ENCODE measurements at regions not wholly inside any gene's neighbourhood (a gene's known extent, or its start where the extent isn't known, plus 50 kb on each side); places are given as distances from the start of the nearest gene placed in this dataset.

- no peak for DNase-seq
Observed at GRCh38 chr5:118022062-118022461, 966.3 kb downstream of the DTWD2 start.

GRCh38 chr5:118017536-118017935 is 970.8 kb downstream of the DTWD2 start:
- DNase-seq, result no peak

- no peak for DNase-seq
Observed at GRCh38 chr5:118016396-118016795, 972.0 kb downstream of the DTWD2 start.

- no peak for DNase-seq
Observed at GRCh38 chr5:118015511-118015910, 972.8 kb downstream of the DTWD2 start.

GRCh38 chr5:118009741-118010297 is 978.5 kb downstream of the DTWD2 start:
- DNase-seq, result no peak

GRCh38 chr5:118008779-118009178 is 979.6 kb downstream of the DTWD2 start:
- DNase-seq, result no peak

GRCh38 chr5:118007262-118007661 is 981.1 kb downstream of the DTWD2 start:
- no peak for DNase-seq

GRCh38 chr5:118006219-118006618 is 982.1 kb downstream of the DTWD2 start:
- no peak for DNase-seq

- DNase-seq, result no peak
Observed at GRCh38 chr5:117999939-118000549, 988.3 kb downstream of the DTWD2 start.

- no peak for DNase-seq
Observed at GRCh38 chr5:117982691-117983090, 1005.7 kb downstream of the DTWD2 start.

- DNase-seq, result no peak
Observed at GRCh38 chr5:117973785-117974184, 1014.6 kb downstream of the DTWD2 start.

- no peak for DNase-seq
Observed at GRCh38 chr5:117955831-117956230, 1032.5 kb downstream of the DTWD2 start.

GRCh38 chr5:117954331-117954730 is 1034.0 kb downstream of the DTWD2 start:
- DNase-seq, result no peak

GRCh38 chr5:117953272-117953671 is 1035.1 kb downstream of the DTWD2 start:
- no peak for DNase-seq

- no peak for DNase-seq
Observed at GRCh38 chr5:117947836-117948235, 1040.5 kb downstream of the DTWD2 start.

GRCh38 chr5:117947121-117947520 is 1041.2 kb downstream of the DTWD2 start:
- no peak for DNase-seq

- DNase-seq, result no peak
Observed at GRCh38 chr5:117945258-117945657, 1043.1 kb downstream of the DTWD2 start.

GRCh38 chr5:117943541-117943940 is 1044.8 kb downstream of the DTWD2 start:
- no peak for DNase-seq

- DNase-seq, result no peak
Observed at GRCh38 chr5:117942861-117943519, 1045.4 kb downstream of the DTWD2 start.

- no peak for DNase-seq
Observed at GRCh38 chr5:117893211-117893610, 1095.1 kb downstream of the DTWD2 start.

- no peak for DNase-seq
Observed at GRCh38 chr5:117892360-117892759, 1096.0 kb downstream of the DTWD2 start.

GRCh38 chr5:117889596-117889995 is 1098.8 kb downstream of the DTWD2 start:
- DNase-seq, result no peak

- DNase-seq, result no peak
Observed at GRCh38 chr5:117888688-117889087, 1099.7 kb downstream of the DTWD2 start.

- no peak for DNase-seq
Observed at GRCh38 chr5:117881426-117882230, 1106.7 kb downstream of the DTWD2 start.

All from SHP77 (cell line).